Medulla oblongata (tissue), 1 donor: ENCODE measurements at regions not wholly inside any gene's neighbourhood (a gene's known extent, or its start where the extent isn't known, plus 50 kb on each side); places are given as distances from the start of the nearest gene placed in this dataset.
"Not testable (repeated sequence)": the region's sequence is repeated elsewhere in the genome, so short reads cannot be mapped to it uniquely, and the experiment has no call there.

Experiments
- DNase-seq: peaks from one replicate; pipeline ENCODE4 v3.0.0-alpha.2; 2015; ENCODE audit errors: extremely low spot score

- no peak for DNase-seq
Measured at GRCh38 chr12:3367750-3368444, 123.1 kb upstream of the PRMT8 start.

- DNase-seq = no peak
Measured at GRCh38 chr12:3371018-3371417, 120.0 kb upstream of the PRMT8 start.

GRCh38 chr12:3375326-3375725 is 115.7 kb upstream of the PRMT8 start:
- DNase-seq = no peak

- DNase-seq = no peak
Measured at GRCh38 chr12:3376779-3377455, 114.1 kb upstream of the PRMT8 start.

GRCh38 chr12:3378655-3379054 is 112.3 kb upstream of the PRMT8 start:
- DNase-seq = no peak

- no peak for DNase-seq
Measured at GRCh38 chr12:3379079-3379478, 111.9 kb upstream of the PRMT8 start.

- no peak for DNase-seq
Measured at GRCh38 chr12:3380200-3381043, 110.6 kb upstream of the PRMT8 start.

- DNase-seq = peak; percentile 5
Measured at GRCh38 chr12:3381059-3382047, 109.7 kb upstream of the PRMT8 start.

GRCh38 chr12:3389986-3390385 is 101.0 kb upstream of the PRMT8 start:
- no peak for DNase-seq

- not testable (repeated sequence) for DNase-seq
Measured at GRCh38 chr12:3397596-3397995, 93.4 kb upstream of the PRMT8 start.

GRCh38 chr12:3398196-3398789 is 92.7 kb upstream of the PRMT8 start:
- DNase-seq = no peak

- no peak for DNase-seq
Measured at GRCh38 chr12:3405821-3406220, 85.2 kb upstream of the PRMT8 start.

- DNase-seq = no peak
Measured at GRCh38 chr12:3407723-3408122, 83.3 kb upstream of the PRMT8 start.

GRCh38 chr12:3409662-3410061 is 81.3 kb upstream of the PRMT8 start:
- DNase-seq = no peak

GRCh38 chr12:3416159-3416558 is 74.8 kb upstream of the PRMT8 start:
- no peak for DNase-seq

- no peak for DNase-seq
Measured at GRCh38 chr12:3416670-3417069, 74.3 kb upstream of the PRMT8 start.

GRCh38 chr12:3417113-3417512 is 73.9 kb upstream of the PRMT8 start:
- no peak for DNase-seq

GRCh38 chr12:3417937-3418462 is 73.0 kb upstream of the PRMT8 start:
- no peak for DNase-seq

GRCh38 chr12:3418609-3419390 is 72.2 kb upstream of the PRMT8 start:
- DNase-seq = no peak

- no peak for DNase-seq
Measured at GRCh38 chr12:3419558-3419957, 71.4 kb upstream of the PRMT8 start.
